Hippocampal formation (tissue), 2 donors: ENCODE measurements at regions not wholly inside any gene's neighbourhood (a gene's known extent, or its start where the extent isn't known, plus 50 kb on each side); places are given as distances from the start of the nearest gene placed in this dataset.

ENCODE experiments used
- DNase-seq, 2 donors: peaks; one replicate each; lab custom pipeline; 2025; lab: John Stamatoyannopoulos, UW

DNA sequence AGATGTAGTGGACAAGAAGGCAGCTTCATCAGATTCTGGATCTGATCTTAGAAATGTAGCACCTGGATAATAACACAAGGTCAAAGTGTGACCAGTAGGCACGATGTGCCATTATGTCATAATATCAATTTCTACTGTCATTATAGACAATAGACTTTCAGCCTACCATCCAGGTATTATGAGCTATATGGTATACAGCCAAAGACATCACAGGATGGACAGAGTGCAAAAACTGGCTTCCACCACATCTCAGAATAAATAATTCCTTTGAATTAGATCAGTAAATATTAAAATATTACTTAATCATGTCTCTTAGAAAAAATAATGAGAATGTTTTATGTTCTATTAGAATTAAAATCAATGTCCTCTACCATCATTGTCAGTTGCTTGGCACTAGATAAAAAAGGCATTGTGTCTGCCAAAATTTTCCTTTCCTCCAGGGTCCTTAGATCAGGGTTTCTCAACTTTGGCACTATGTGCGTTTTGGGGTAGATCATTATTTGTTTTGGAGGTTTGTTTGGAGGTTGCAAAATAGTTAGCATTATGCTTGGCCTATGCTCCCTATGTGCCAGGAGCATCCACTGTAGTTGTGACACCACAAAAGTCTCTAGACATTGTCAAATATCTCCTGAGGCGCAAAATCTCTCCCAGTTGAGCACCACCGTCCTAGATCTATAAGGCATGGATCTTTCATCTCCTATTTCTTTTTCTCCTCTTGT, 86.7 kb upstream of the NRIP1 start:
- DNase-seq = no peak

GRCh38 chr21:15152591-15152990, 87.8 kb upstream of the NRIP1 start:
- DNase-seq = no peak

GRCh38 chr21:15159382-15160020, 94.7 kb upstream of the NRIP1 start:
- DNase-seq = no peak

DNA sequence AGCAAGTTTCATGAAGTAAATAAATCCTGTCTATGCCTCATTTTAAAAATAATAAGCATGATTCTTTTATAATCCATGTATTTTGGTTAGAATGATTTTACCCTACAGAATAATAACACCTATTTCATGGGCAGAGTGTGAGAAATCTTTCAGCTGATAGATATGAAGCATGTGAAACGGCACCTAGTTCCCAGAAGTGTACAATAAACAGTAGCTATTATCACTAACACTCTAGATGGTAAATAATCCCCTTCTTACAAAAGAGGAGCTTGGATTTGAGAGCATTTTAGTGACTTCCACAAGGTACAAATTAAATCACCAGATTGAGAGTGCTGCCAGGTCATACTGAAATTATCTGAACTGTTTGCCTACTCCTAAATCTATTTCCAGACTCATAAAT, 95.3 kb upstream of the NRIP1 start:
- no peak for DNase-seq

- DNase-seq = no peak
Observed at GRCh38 chr21:15162921-15163320, 98.1 kb upstream of the NRIP1 start.

DNA sequence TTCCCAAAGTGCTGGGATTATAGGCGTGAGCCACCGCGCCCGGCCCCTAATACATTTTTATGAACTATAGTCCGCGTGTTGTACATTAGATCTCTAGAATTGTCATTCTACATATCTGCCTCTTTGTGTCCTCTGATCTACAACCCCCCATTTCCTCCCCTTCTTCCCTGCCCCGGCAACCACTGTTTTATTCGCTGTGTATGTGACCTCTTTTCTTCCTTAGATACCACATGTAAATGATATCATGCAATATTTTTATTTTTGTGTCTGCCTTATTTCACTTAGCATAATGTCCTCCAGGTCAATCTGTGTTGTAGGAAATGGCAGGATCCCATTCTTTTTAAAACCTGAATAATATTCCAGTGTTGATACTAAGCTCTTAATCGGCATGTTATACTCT, 99.5 kb upstream of the NRIP1 start:
- DNase-seq = no peak

DNA sequence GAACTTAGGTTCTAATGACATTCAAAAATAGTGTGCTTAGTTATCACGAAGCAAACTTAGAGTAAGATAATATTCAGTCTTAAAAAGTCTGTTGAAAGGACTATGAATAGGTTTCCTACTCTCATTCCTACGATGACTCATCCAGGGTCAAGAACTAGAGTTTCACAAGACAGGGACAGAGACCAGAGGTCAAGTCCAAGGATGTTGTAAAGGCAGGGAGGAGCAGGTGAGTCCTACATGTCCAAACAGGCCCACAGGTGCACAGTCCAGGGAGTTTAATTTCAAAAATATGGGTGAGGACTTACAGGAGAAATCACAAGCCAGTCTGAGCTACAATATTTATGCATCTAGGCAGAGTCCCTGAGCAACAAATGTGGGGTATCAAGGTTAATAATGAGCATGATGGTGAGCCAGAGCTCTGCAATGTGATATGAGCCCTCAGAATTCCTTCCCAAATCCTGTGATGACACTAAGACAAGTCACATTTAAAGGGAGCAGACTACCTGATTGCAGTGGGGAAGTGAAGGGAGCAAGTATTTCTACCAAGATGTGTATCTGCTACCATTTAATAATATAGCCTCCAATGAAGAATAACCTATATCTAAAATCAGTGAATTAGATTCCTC, 100.0 kb upstream of the NRIP1 start:
- DNase-seq = no peak

GRCh38 chr21:15170614-15171013, 105.8 kb upstream of the NRIP1 start:
- DNase-seq = no peak

DNA sequence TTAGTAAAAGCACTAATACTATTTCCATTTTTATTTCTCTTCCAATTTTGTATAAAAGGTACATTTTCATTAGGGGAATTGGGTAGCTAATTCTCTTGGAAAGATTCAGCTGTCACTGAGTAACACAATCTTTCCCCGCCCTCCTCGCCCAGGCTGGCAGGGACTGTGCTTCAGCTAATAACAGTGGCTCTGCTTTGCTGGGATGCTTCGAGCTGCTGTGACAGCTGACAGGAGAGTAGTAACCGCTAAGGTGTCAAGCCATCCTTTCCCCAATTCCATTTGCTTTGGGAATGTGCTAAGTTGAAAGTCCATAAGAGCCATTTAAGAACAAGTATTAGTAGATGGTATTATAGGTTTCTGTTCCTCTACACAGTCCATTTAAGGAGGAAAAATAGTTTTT, 106.7 kb upstream of the NRIP1 start:
- no peak for DNase-seq

DNA sequence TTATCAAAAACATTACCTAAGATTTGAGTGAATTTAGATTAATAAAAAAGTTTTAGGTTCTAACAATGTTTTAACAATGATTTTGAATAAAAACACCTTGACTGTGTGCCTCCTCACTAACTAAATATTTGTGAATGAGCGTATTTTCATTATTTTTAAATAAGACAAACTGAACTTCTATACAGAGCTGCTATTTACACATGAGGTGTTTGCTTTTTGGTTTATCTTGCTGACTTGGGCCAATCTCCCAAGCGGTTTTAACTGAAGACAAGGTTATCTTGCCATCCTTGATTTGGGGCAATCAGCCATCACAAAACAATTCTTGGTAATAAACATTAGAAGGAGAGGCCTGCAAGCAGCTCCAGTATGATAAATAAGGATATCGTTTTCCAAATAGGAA, 108.2 kb upstream of the NRIP1 start:
- no peak for DNase-seq

- DNase-seq = no peak
Observed at GRCh38 chr21:15174923-15175322, 110.1 kb upstream of the NRIP1 start.

GRCh38 chr21:15182731-15183130, 117.9 kb upstream of the NRIP1 start:
- DNase-seq = no peak

GRCh38 chr21:15183813-15184257, 119.0 kb upstream of the NRIP1 start:
- no peak for DNase-seq

DNA sequence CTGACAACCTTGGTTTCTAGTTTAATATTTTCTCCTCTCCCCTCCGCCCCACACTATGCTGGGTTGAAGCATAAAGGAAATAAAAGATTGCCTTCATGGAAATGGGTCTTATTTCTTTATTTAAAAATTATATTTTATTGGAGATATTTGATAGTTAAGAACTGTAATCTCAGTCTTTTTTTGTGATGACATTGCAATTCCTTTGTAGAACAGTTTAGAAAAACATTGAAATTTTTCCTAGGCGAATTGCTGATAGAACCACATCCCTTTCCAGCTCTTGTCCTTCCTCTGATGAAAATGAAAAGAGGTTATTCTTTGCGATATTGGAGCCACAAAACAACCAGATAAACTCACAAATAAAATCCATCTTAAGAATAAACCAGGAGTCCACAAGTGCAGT, 125.6 kb upstream of the NRIP1 start:
- DNase-seq = no peak

DNA sequence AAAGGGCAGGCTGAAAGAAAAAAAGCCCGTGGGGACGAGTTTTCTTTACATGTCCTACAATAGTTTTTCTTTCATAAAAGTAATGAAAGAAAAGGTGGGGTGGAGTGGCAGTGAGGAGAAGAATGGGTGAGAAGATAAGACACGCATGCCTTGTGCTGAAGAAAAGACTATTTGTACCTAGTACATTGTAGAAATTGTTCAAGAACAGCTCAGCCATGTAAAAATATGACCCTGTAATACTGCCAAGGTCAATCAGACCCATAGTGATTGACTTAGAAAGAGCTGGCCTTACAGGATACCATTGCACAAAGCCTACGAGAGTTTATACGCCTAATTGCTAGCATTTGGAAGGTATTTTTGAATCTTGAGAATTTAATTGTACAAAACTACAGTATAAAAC, 126.0 kb upstream of the NRIP1 start:
- no peak for DNase-seq

DNA sequence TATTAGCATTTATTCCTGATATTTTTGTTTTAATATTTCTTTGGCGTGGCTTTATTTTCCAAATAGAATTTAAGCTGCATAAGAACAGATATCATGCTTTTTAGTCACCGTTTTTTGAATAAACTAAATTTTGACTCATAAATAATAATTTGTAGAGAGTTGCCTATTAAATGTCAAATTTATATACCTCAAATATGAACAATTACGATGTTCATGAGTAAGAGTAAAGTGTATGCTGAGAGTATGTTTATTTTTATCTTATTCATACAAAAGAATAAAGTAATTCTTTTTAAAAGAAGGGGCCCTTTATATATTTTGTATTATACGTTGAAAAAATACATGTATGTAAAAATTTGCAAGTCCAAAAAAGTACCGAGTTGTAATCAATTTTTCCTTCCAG, 126.5 kb upstream of the NRIP1 start:
- DNase-seq = no peak

DNA sequence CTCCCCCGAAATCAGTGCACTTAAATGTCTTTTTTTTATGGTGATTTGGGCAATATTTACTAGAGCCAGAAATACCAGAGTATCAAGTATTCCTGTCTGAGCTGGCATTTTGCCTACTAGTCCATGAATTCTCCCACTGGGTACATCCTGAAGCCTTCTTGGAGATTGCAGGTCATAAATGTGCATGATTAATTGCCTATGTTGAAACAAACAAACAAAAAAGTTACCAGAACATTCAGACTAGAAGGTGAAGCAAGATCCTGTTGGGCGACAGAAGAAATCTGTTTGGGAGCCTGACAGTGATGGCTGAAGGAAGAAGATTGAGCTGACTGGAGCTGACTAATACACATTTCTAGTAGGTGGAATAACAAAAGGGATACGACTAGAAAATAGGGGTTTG, 127.4 kb upstream of the NRIP1 start:
- DNase-seq = no peak

- no peak for DNase-seq
Observed at GRCh38 chr21:15193937-15194336, 129.1 kb upstream of the NRIP1 start.

DNA sequence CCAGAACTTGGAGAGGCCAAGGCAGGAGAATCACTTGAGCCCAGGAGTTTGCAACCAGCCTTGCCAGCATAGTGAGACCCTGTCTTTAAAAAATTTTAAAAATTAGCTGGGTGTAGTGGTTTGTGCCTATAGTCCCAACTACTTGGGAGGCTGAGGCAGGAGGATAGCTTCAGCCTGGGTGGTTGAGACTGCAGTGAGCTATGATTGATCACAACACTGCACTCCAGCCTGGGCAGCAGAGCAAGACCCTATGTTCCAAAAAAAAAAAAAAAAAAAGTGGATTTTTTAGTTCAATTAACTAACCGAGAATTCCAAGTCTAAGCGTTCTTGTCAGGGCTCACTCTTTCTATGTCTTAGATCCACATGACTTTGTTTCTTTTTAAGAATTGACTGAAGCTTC, 130.3 kb upstream of the NRIP1 start:
- no peak for DNase-seq

DNA sequence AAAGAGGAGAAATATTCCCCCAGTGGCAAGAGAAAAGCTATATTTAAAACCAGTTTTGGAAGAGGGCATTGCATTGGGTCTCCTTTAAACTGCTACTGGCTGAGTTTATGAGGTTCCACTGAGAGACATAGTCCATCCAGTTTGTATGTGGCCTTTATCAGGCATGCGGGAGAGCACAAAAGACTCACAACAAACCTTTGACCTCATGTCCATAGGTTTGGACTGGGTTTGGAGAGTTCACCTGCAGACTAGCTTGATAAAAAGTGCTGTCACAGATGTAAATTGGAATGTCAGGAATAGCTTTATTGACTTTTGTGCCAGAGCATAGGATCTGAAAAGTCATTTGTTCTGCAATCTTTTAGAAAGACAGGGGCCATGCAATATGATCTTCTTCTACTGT, 131.0 kb upstream of the NRIP1 start:
- DNase-seq = no peak

GRCh38 chr21:15197696-15198095, 132.9 kb upstream of the NRIP1 start:
- no peak for DNase-seq

DNA sequence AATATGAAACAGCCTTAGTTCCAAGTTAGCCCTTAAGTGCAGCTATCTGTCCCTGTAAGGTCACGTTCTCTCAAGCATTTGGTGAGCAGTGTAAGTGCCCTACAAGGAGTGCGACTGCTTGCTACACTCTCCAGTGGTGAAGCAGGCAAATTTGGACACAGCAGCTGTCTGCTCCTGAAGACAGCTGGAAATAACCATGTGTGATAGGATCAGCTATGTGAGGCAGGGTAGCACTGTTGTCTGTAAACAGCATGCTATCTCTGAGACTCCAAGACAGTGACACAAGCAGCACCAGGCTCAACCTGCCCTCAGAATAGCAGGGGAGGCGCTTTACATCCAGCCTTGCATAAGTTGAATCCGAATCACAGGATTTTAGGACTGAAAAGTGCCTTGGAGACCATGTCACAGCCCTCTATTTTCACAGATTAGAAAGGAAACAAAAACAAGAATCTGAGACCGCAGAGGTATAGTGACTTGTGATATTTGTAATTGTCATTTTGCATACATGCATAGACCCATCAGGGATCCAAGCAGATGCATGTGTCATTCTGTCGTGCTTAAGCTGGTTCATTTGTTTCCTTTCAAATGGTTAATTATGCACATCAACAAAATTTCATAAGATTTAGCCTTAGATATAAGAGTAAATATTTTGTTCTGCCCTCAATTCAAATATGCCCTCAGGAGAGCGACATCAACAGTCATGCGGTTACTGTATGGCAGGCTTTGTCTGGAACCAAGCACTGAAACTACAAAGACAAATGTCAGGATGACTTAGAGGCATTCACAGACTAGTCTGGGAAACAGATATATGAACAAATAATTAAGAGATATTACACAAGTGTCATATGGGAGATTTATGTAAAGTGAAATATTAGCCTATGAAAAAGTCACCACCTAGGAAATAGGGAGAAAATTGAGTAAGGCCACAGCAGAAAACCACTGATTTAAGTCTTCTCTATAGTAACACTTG, 134.9 kb upstream of the NRIP1 start:
- DNase-seq = no peak
